ENCODE measurements at regions not wholly inside any gene's neighbourhood (a gene's known extent, or its start where the extent isn't known, plus 50 kb on each side); places are given as distances from the start of the nearest gene placed in this dataset.

- no peak for TF ChIP-seq YY1 (IDR thresholded peaks at IDR 0.05)
- no peak for TF ChIP-seq CTCF (IDR thresholded peaks at IDR 0.05; ENCODE audit: low read depth, low read length, missing input control)
Observed at GRCh38 chr2:198700319-198700718, 757.4 kb downstream of the SATB2 start.

Data from liver (tissue), 2 donors.